GM12891 (cell line): ENCODE measurements at regions not wholly inside any gene's neighbourhood (a gene's known extent, or its start where the extent isn't known, plus 50 kb on each side); places are given as distances from the start of the nearest gene placed in this dataset.

ENCODE experiments used
- PAX5 ChIP-seq: IDR thresholded peaks from 2 replicates; pipeline ENCODE4 v1.6.1; 2011; ENCODE audit warnings: low read length, moderate library complexity, mild to moderate bottlenecking; ENCODE audit not compliant: insufficient read depth, severe bottlenecking
- POLR2A ChIP-seq: IDR thresholded peaks from 2 replicates; pipeline ENCODE4 v1.6.1; 2011; ENCODE audit warnings: low read depth, low read length, control low read depth
- POLR2AphosphoS5 ChIP-seq: IDR thresholded peaks from 2 replicates; pipeline ENCODE4 v1.6.1; 2011; ENCODE audit warnings: low read depth, low read length, control low read depth
- TAF1 ChIP-seq: IDR thresholded peaks from 2 replicates; pipeline ENCODE4 v1.6.1; 2011; ENCODE audit warnings: low read depth, low read length, control low read depth

- TF ChIP-seq POLR2AphosphoS5 (no peak), POLR2A (no peak), TAF1 (no peak), PAX5 (no peak)
Measured at GRCh38 chr16:26374279-26374925, 682.6 kb downstream of the HS3ST4 start.
